Breast epithelium (tissue), 3 donors: ENCODE measurements at regions not wholly inside any gene's neighbourhood (a gene's known extent, or its start where the extent isn't known, plus 50 kb on each side); places are given as distances from the start of the nearest gene placed in this dataset.

ENCODE experiments used
- CTCF ChIP-seq, 3 donors: fragments of 450-650 bp; IDR thresholded peaks; one replicate each; pipeline ENCODE4 v1.5.1; 2016 to 2017; ENCODE audit warnings: antibody characterized with exemption in 3 of 3, mild to moderate bottlenecking in 3 of 3, moderate library complexity in 3 of 3
- POLR2AphosphoS5 ChIP-seq, 3 donors: sonication (generic); formaldehyde crosslinking; IDR thresholded peaks; one replicate each; pipeline ENCODE4 v1.6.1; 2017; ENCODE audit warnings: antibody characterized with exemption in 3 of 3

GRCh38 chr3:34957677-34958076 is 681.6 kb upstream of the ARPP21 start:
- no peak for TF ChIP-seq CTCF (IDR thresholded peaks at IDR 0.05)
- no peak for TF ChIP-seq POLR2AphosphoS5 (IDR thresholded peaks at IDR 0.05)
